ENCODE measurements at regions not wholly inside any gene's neighbourhood (a gene's known extent, or its start where the extent isn't known, plus 50 kb on each side); places are given as distances from the start of the nearest gene placed in this dataset.

DNA sequence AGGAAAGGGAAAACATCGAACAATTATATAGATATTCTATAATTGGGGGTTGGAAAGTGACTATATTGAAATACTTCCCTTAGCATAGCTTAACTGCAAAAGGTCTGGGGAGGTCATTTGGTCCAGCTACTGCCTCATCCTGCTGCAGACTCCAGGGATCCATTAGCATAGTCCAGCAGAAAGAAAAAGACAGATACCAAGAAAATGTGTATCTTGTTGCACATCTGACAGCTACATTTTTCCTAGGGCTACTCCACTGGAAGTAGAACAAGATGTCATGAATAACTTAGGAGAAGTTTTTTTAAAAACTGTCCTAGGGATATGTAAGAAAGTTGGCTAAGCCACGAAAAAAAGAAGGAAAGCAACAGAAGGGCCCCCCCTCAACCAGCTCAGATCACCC is 92.9 kb upstream of the SLC30A5 start (continued):
- TF ChIP-seq ZNF114 (CRISPR knock-in tag; IDR thresholded peaks at IDR 0.05): no peak
- no peak for TF ChIP-seq STAT1 (IDR thresholded peaks at IDR 0.05; ENCODE audit: unreplicated experiment)
- no peak for TF ChIP-seq EZH2phosphoT487 (IDR thresholded peaks at IDR 0.05; ENCODE audit: unreplicated experiment)
- no peak for TF ChIP-seq ZNF331 (CRISPR knock-in tag; IDR thresholded peaks at IDR 0.05; ENCODE audit: low read depth)
- TF ChIP-seq POLR2AphosphoS5 (IDR thresholded peaks at IDR 0.05; ENCODE audit: low read depth): no peak

DNA sequence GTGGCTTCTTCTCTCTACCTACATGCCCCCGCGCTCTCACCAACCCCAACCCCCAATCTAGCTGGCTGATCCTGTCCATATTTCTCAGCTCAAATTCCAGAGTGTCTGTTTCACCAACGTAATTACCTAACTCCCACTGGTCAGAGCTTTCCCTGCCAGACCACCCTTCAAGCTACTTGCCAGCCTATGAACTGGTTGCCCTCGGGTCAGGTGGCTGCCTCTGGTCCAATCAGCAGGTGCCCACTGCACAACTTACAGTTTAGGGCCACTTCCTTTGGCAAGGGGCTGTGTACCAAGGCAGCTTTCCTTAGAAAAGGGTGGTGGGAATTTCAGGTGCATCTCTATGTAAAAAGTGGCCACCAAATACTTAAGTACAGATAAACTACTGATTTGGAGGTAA is 92.2 kb upstream of the SLC30A5 start:
- Histone ChIP-seq H3K27ac (ENCODE audit: low read depth) (no peak overlapping the region), H3K36me3 (ENCODE audit: insufficient read depth) (no peaks in the 10 kb centered on the region), H3K4me2 (no peak overlapping the region), H4K20me1 (replicated peaks; ENCODE audit: insufficient read depth) (no peaks in the 10 kb centered on the region), H2AFZ (peak overlapping the region; percentile 14; the same call in 1 of the 2 replicates), H3K79me2 (replicated peaks; ENCODE audit: insufficient read depth) (no peaks in the 10 kb centered on the region), H3K27me3 (ENCODE audit: insufficient read depth) (no peaks in the 10 kb centered on the region), H3K4me3 (no peak overlapping the region), H3K9me2 (ENCODE audit: insufficient read depth) (peaks cover 18% of the 10 kb centered on the region), H3F3A (replicated peaks; ENCODE audit: low read depth) (no peaks in the 10 kb centered on the region), H3K4me1 (ENCODE audit: insufficient read depth) (no peaks in the 10 kb centered on the region)
- peaks cover 3% of the 10 kb centered on the region; the same call in 2 of the 3 replicates for H3K36me3 Mint-ChIP-seq (ENCODE audit: low read depth)
- no peaks in the 10 kb centered on the region; the same call in 2 of the 3 replicates for H3K4me1 Mint-ChIP-seq
- H3K9me3 Mint-ChIP-seq: no peaks in the 10 kb centered on the region
- ATAC-seq (no peak), DNase-seq (ENCODE audit: low spot score) (no peak)
- H3K27ac Mint-ChIP-seq: no peak overlapping the region
- peaks cover 3% of the 10 kb centered on the region for H3K27me3 Mint-ChIP-seq (ENCODE audit: insufficient read depth, low read depth, poor library complexity)
- no peak overlapping the region for H3K4me3 Mint-ChIP-seq
- TF ChIP-seq STAT1 (IDR thresholded peaks at IDR 0.05; ENCODE audit: unreplicated experiment) (no peak), POLR2AphosphoS5 (IDR thresholded peaks at IDR 0.05; ENCODE audit: low read depth) (no peak), EZH2 (IDR thresholded peaks at IDR 0.05; ENCODE audit: low read depth, unreplicated experiment) (no peak), JUNB (IDR thresholded peaks at IDR 0.05; ENCODE audit: unreplicated experiment) (no peak), ZNF114 (CRISPR knock-in tag; IDR thresholded peaks at IDR 0.05) (no peak), ZNF331 (CRISPR knock-in tag; IDR thresholded peaks at IDR 0.05; ENCODE audit: low read depth) (no peak), EZH2phosphoT487 (IDR thresholded peaks at IDR 0.05; ENCODE audit: unreplicated experiment) (no peak), NANOG (IDR thresholded peaks at IDR 0.05; ENCODE audit: borderline replicate concordance) (no peak), CREB1 (CRISPR knock-in tag; IDR thresholded peaks at IDR 0.05; ENCODE audit: low read depth) (no peak)
- TF ChIP-seq, protein P1, sequence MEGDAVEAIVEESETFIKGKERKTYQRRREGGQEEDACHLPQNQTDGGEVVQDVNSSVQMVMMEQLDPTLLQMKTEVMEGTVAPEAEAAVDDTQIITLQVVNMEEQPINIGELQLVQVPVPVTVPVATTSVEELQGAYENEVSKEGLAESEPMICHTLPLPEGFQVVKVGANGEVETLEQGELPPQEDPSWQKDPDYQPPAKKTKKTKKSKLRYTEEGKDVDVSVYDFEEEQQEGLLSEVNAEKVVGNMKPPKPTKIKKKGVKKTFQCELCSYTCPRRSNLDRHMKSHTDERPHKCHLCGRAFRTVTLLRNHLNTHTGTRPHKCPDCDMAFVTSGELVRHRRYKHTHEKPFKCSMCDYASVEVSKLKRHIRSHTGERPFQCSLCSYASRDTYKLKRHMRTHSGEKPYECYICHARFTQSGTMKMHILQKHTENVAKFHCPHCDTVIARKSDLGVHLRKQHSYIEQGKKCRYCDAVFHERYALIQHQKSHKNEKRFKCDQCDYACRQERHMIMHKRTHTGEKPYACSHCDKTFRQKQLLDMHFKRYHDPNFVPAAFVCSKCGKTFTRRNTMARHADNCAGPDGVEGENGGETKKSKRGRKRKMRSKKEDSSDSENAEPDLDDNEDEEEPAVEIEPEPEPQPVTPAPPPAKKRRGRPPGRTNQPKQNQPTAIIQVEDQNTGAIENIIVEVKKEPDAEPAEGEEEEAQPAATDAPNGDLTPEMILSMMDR (conservative IDR thresholded peaks at IDR 0.05; ENCODE audit: low read depth in 2 of 2): no peak
- TF ChIP-seq, protein P2, sequence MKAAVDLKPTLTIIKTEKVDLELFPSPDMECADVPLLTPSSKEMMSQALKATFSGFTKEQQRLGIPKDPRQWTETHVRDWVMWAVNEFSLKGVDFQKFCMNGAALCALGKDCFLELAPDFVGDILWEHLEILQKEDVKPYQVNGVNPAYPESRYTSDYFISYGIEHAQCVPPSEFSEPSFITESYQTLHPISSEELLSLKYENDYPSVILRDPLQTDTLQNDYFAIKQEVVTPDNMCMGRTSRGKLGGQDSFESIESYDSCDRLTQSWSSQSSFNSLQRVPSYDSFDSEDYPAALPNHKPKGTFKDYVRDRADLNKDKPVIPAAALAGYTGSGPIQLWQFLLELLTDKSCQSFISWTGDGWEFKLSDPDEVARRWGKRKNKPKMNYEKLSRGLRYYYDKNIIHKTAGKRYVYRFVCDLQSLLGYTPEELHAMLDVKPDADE (IDR thresholded peaks at IDR 0.05): no peak
- TF ChIP-seq, protein P3, sequence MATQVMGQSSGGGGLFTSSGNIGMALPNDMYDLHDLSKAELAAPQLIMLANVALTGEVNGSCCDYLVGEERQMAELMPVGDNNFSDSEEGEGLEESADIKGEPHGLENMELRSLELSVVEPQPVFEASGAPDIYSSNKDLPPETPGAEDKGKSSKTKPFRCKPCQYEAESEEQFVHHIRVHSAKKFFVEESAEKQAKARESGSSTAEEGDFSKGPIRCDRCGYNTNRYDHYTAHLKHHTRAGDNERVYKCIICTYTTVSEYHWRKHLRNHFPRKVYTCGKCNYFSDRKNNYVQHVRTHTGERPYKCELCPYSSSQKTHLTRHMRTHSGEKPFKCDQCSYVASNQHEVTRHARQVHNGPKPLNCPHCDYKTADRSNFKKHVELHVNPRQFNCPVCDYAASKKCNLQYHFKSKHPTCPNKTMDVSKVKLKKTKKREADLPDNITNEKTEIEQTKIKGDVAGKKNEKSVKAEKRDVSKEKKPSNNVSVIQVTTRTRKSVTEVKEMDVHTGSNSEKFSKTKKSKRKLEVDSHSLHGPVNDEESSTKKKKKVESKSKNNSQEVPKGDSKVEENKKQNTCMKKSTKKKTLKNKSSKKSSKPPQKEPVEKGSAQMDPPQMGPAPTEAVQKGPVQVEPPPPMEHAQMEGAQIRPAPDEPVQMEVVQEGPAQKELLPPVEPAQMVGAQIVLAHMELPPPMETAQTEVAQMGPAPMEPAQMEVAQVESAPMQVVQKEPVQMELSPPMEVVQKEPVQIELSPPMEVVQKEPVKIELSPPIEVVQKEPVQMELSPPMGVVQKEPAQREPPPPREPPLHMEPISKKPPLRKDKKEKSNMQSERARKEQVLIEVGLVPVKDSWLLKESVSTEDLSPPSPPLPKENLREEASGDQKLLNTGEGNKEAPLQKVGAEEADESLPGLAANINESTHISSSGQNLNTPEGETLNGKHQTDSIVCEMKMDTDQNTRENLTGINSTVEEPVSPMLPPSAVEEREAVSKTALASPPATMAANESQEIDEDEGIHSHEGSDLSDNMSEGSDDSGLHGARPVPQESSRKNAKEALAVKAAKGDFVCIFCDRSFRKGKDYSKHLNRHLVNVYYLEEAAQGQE (IDR thresholded peaks at IDR 0.05; ENCODE audit: unreplicated experiment): no peak
- TF ChIP-seq, protein P4, sequence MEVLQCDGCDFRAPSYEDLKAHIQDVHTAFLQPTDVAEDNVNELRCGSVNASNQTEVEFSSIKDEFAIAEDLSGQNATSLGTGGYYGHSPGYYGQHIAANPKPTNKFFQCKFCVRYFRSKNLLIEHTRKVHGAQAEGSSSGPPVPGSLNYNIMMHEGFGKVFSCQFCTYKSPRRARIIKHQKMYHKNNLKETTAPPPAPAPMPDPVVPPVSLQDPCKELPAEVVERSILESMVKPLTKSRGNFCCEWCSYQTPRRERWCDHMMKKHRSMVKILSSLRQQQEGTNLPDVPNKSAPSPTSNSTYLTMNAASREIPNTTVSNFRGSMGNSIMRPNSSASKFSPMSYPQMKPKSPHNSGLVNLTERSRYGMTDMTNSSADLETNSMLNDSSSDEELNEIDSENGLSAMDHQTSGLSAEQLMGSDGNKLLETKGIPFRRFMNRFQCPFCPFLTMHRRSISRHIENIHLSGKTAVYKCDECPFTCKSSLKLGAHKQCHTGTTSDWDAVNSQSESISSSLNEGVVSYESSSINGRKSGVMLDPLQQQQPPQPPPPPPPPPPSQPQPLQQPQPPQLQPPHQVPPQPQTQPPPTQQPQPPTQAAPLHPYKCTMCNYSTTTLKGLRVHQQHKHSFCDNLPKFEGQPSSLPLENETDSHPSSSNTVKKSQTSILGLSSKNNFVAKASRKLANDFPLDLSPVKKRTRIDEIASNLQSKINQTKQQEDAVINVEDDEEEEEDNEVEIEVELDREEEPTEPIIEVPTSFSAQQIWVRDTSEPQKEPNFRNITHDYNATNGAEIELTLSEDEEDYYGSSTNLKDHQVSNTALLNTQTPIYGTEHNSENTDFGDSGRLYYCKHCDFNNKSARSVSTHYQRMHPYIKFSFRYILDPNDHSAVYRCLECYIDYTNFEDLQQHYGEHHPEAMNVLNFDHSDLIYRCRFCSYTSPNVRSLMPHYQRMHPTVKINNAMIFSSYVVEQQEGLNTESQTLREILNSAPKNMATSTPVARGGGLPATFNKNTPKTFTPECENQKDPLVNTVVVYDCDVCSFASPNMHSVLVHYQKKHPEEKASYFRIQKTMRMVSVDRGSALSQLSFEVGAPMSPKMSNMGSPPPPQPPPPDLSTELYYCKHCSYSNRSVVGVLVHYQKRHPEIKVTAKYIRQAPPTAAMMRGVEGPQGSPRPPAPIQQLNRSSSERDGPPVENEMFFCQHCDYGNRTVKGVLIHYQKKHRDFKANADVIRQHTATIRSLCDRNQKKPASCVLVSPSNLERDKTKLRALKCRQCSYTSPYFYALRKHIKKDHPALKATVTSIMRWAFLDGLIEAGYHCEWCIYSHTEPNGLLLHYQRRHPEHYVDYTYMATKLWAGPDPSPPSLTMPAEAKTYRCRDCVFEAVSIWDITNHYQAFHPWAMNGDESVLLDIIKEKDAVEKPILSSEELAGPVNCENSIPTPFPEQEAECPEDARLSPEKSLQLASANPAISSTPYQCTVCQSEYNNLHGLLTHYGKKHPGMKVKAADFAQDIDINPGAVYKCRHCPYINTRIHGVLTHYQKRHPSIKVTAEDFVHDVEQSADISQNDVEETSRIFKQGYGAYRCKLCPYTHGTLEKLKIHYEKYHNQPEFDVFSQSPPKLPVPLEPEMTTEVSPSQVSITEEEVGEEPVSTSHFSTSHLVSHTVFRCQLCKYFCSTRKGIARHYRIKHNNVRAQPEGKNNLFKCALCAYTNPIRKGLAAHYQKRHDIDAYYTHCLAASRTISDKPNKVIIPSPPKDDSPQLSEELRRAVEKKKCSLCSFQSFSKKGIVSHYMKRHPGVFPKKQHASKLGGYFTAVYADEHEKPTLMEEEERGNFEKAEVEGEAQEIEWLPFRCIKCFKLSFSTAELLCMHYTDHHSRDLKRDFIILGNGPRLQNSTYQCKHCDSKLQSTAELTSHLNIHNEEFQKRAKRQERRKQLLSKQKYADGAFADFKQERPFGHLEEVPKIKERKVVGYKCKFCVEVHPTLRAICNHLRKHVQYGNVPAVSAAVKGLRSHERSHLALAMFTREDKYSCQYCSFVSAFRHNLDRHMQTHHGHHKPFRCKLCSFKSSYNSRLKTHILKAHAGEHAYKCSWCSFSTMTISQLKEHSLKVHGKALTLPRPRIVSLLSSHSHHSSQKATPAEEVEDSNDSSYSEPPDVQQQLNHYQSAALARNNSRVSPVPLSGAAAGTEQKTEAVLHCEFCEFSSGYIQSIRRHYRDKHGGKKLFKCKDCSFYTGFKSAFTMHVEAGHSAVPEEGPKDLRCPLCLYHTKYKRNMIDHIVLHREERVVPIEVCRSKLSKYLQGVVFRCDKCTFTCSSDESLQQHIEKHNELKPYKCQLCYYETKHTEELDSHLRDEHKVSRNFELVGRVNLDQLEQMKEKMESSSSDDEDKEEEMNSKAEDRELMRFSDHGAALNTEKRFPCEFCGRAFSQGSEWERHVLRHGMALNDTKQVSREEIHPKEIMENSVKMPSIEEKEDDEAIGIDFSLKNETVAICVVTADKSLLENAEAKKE (CRISPR knock-in tag; IDR thresholded peaks at IDR 0.05): no peak

All from GM23338 (cell line).